ENCODE measurements at regions not wholly inside any gene's neighbourhood (a gene's known extent, or its start where the extent isn't known, plus 50 kb on each side); places are given as distances from the start of the nearest gene placed in this dataset.

DNA sequence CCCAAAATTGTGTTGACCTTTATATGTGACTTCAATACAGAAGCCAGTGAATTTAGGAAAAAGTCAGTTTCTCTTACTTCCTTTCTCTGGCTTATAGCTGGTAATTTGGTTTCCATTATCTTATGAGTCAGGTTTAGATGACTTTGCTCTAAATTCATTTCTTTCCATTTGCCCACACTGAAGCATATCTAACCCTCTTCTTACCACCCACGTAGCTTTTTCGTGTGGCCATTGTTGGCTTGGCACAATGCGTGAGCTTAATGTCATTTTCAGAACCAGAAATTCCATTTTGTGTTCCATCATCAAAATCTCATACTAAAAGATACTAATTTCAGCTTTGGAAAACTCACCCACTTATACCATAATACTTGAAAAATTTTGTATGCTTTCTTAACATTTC, 271.2 kb downstream of the INHBA start:
- Histone ChIP-seq H3K27me3 (no peaks in the 10 kb centered on the region), H3K36me3 (no peaks in the 10 kb centered on the region), H3K9me3 (no peaks in the 10 kb centered on the region), H3K4me3 (no peak overlapping the region), H3K27ac (no peak overlapping the region), H3K4me1 (no peaks in the 10 kb centered on the region)
- no peak for TF ChIP-seq EP300 (IDR thresholded peaks at IDR 0.05)
- no peak for DNase-seq (ENCODE audit: low spot score in 2 of 2)
- WGBS = 84% methylated on average over 3 of the region's 3 CpGs

DNA sequence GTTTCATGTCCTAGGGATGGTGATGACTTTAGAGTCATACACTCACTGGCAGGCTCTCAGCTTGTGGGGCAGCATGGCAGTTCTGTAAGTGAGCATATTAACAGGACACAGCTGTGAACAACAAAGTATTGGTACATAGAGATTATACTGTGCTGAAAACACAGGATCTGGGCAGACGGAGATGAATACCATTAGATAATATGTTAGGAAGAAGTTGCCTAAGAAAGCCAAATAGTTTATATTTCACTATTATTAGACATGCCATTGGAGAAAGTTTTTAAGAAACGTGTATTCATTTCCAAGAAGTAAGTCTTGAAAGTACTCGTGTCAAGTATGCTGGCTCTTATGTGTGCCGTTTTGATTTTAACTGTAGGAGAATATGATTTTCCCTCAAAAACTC, 274.5 kb downstream of the INHBA start:
- Histone ChIP-seq H3K36me3 (no peaks in the 10 kb centered on the region), H3K9me3 (no peaks in the 10 kb centered on the region), H3K27me3 (no peaks in the 10 kb centered on the region), H3K27ac (no peak overlapping the region), H3K4me3 (no peak overlapping the region), H3K4me1 (no peaks in the 10 kb centered on the region)
- 65% methylated on average over 4 of the region's 4 CpGs for WGBS
- TF ChIP-seq EP300 (IDR thresholded peaks at IDR 0.05) (no peak), POLR2AphosphoS5 (IDR thresholded peaks at IDR 0.05) (no peak), POLR2A (IDR thresholded peaks at IDR 0.05) (no peak)
- TF ChIP-seq, protein P1, sequence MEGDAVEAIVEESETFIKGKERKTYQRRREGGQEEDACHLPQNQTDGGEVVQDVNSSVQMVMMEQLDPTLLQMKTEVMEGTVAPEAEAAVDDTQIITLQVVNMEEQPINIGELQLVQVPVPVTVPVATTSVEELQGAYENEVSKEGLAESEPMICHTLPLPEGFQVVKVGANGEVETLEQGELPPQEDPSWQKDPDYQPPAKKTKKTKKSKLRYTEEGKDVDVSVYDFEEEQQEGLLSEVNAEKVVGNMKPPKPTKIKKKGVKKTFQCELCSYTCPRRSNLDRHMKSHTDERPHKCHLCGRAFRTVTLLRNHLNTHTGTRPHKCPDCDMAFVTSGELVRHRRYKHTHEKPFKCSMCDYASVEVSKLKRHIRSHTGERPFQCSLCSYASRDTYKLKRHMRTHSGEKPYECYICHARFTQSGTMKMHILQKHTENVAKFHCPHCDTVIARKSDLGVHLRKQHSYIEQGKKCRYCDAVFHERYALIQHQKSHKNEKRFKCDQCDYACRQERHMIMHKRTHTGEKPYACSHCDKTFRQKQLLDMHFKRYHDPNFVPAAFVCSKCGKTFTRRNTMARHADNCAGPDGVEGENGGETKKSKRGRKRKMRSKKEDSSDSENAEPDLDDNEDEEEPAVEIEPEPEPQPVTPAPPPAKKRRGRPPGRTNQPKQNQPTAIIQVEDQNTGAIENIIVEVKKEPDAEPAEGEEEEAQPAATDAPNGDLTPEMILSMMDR (IDR thresholded peaks at IDR 0.05) = no peak
- no peak for DNase-seq (ENCODE audit: low spot score in 2 of 2)

DNA sequence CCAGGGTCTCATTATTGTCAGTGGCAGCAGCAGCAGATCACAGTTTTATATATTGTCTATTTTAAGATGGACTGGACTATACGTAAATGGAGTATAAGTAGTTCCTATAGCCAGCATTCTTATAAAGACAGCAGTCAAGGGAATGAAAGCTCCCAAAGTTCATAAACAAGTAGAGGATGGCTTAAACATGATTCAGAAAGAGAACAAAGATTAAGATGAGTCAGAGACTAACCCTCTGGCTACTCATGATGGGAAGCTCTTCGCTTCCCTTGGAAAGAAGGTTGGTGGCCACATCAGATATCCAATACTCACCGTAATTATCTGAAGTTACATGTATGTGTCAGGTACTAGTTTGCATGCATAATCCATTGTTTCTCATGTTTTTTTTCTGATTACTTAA, 277.0 kb downstream of the INHBA start:
- Histone ChIP-seq H3K4me3 (no peak overlapping the region), H3K27me3 (no peaks in the 10 kb centered on the region), H3K36me3 (no peaks in the 10 kb centered on the region), H3K9me3 (no peaks in the 10 kb centered on the region), H3K27ac (no peak overlapping the region), H3K4me1 (no peaks in the 10 kb centered on the region)
- WGBS = 66% methylated on average over 3 of the region's 3 CpGs
- no peak for DNase-seq (ENCODE audit: low spot score in 2 of 2)
- TF ChIP-seq POLR2AphosphoS5 (IDR thresholded peaks at IDR 0.05) = no peak
- TF ChIP-seq EP300 (IDR thresholded peaks at IDR 0.05) = no peak
- TF ChIP-seq, protein P1 (IDR thresholded peaks at IDR 0.05) = no peak
- TF ChIP-seq POLR2A (IDR thresholded peaks at IDR 0.05) = no peak

DNA sequence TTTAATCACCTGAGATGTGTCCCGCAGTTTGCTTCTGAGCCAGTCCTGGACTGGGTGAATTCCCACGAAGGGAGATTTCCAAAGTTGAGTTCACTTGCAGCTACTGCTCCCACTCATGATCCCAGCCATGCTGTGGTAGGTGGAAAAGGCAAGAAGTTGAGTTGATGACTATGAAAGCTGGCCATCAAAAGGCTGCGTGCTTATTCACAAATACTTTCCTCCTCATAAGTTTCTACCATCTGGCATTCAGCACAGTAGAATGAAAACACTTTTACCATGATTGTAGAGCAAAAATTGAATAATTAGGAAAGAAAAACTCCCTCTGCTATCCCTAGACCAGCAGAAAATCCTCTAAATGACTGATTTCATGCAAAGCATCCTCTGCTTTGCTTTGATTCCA, 281.8 kb downstream of the INHBA start:
- WGBS = 82% methylated on average over 3 of the region's 3 CpGs
- H3K36me3 ChIP-seq = no peaks in the 10 kb centered on the region
- no peak for TF ChIP-seq POLR2A (IDR thresholded peaks at IDR 0.05)
- TF ChIP-seq EP300 (IDR thresholded peaks at IDR 0.05) = no peak
- TF ChIP-seq, protein P1 (IDR thresholded peaks at IDR 0.05) = no peak
- no peak for TF ChIP-seq POLR2AphosphoS5 (IDR thresholded peaks at IDR 0.05)

DNA sequence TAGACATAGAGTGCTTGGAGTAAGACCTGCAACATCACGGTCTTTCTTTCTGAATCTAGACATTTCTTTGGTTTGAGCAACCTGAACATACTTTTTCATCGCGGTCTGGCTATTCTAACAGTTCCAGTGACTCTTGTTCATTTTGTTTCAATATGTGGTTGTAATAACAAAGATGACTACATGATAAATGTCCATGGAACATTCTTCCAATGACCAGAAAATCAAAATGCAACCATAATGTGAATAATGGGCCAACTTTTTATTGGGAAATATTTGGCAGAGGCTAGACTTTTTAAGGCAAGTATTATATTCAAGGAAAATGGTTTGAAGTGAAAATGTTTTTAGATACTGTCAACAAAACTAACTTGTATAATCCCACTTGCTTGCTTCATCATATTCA, 282.5 kb downstream of the INHBA start:
- H3K27ac ChIP-seq = no peak overlapping the region
- H3K36me3 ChIP-seq = no peaks in the 10 kb centered on the region
- no peak overlapping the region for H3K4me3 ChIP-seq
- no peaks in the 10 kb centered on the region for H3K27me3 ChIP-seq
- TF ChIP-seq, protein P1 (IDR thresholded peaks at IDR 0.05) = no peak
- no peaks in the 10 kb centered on the region for H3K4me1 ChIP-seq
- no peaks in the 10 kb centered on the region for H3K9me3 ChIP-seq
- WGBS = 74% methylated on average over 3 of the region's 3 CpGs
- DNase-seq (ENCODE audit: low spot score in 2 of 2) = no peak

More for the DNA sequence above, 281.8 kb downstream of the INHBA start:
- Histone ChIP-seq H3K27me3 (no peaks in the 10 kb centered on the region), H3K4me1 (no peaks in the 10 kb centered on the region), H3K9me3 (no peaks in the 10 kb centered on the region), H3K4me3 (no peak overlapping the region), H3K27ac (no peak overlapping the region)
- no peak for DNase-seq (ENCODE audit: low spot score in 2 of 2)

DNA sequence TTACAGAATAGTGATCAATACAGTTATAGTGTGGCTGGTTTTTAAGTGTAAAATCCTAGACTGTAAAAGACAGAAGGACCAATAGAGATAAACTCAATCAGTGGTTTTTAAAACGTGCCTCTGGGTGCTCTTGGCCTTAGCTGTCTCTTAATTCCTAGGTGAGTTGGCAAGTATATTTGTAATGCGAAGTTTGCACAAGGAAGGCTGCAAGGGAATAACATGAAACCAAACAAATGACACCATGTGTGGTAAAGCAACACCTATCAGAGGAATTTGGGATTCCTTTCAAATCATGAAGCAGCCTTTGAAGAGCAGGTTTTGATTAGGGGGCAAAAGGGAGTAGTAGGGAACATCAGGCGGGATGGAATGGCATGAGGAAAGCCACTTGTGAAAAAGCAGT, 284.6 kb downstream of the INHBA start:
- H3K9me3 ChIP-seq = no peaks in the 10 kb centered on the region
- H3K4me1 ChIP-seq = no peaks in the 10 kb centered on the region
- H3K4me3 ChIP-seq = no peak overlapping the region
- TF ChIP-seq, protein P1 (IDR thresholded peaks at IDR 0.05) = no peak
- TF ChIP-seq EP300 (IDR thresholded peaks at IDR 0.05) = no peak
- no peak for TF ChIP-seq POLR2AphosphoS5 (IDR thresholded peaks at IDR 0.05)
- TF ChIP-seq POLR2A (IDR thresholded peaks at IDR 0.05) = no peak
- WGBS = 55% methylated on average over 3 of the region's 3 CpGs
- no peaks in the 10 kb centered on the region for H3K36me3 ChIP-seq
- H3K27ac ChIP-seq = no peak overlapping the region
- no peak for DNase-seq (ENCODE audit: low spot score in 2 of 2)
- H3K27me3 ChIP-seq = no peaks in the 10 kb centered on the region

Data from suprapubic skin (tissue), 4 donors.